HTR-8/SVneo (cell line): ENCODE measurements at regions not wholly inside any gene's neighbourhood (a gene's known extent, or its start where the extent isn't known, plus 50 kb on each side); places are given as distances from the start of the nearest gene placed in this dataset.
"Not testable (repeated sequence)": the region's sequence is repeated elsewhere in the genome, so short reads cannot be mapped to it uniquely, and the experiment has no call there.

Experiments used
- DNase-seq: peaks from one replicate; pipeline ENCODE4 v3.0.0; 2011; ENCODE audit warnings: low spot score, mixed read lengths; ENCODE audit not compliant: insufficient read length
- FAIRE-seq: peaks from 2 replicates; lab custom pipeline; 2011; peaks lifted over from hg19 to GRCh38; lab: Jason Lieb, UNC

- no peak for DNase-seq
- no peak for FAIRE-seq
These were observed 859.1 kb downstream of the DIAPH3 start for GRCh38 chr13:59304596-59304995.

GRCh38 chr13:59305896-59306295 is 857.8 kb downstream of the DIAPH3 start:
- no peak for DNase-seq
- no peak for FAIRE-seq

GRCh38 chr13:59312776-59313175 is 851.0 kb downstream of the DIAPH3 start:
- no peak for DNase-seq
- no peak for FAIRE-seq

- peak; percentile 14 for DNase-seq
- FAIRE-seq, result no peak
These were observed 845.3 kb downstream of the DIAPH3 start for GRCh38 chr13:59318320-59318930.

- DNase-seq (no peak), FAIRE-seq (no peak)
These were observed 844.5 kb downstream of the DIAPH3 start for GRCh38 chr13:59319276-59319675.

GRCh38 chr13:59320021-59320420 is 843.7 kb downstream of the DIAPH3 start:
- no peak for DNase-seq

GRCh38 chr13:59324401-59324800 is 839.3 kb downstream of the DIAPH3 start:
- not testable (repeated sequence) for DNase-seq, FAIRE-seq

More at GRCh38 chr13:59320021-59320420, 843.7 kb downstream of the DIAPH3 start:
- FAIRE-seq, result no peak

- FAIRE-seq, result no peak
- no peak for DNase-seq
These were observed 837.0 kb downstream of the DIAPH3 start for GRCh38 chr13:59326717-59327116.

- DNase-seq (no peak), FAIRE-seq (no peak)
These were observed 833.0 kb downstream of the DIAPH3 start for GRCh38 chr13:59330764-59331163.

GRCh38 chr13:59332966-59333365 is 830.8 kb downstream of the DIAPH3 start:
- no peak for FAIRE-seq
- DNase-seq, result no peak

- DNase-seq (no peak), FAIRE-seq (no peak)
These were observed 826.7 kb downstream of the DIAPH3 start for GRCh38 chr13:59337070-59337469.

- FAIRE-seq (no peak), DNase-seq (no peak)
These were observed 823.6 kb downstream of the DIAPH3 start for GRCh38 chr13:59340151-59340550.

- DNase-seq (no peak), FAIRE-seq (no peak)
These were observed 823.1 kb downstream of the DIAPH3 start for GRCh38 chr13:59340581-59340980.

GRCh38 chr13:59342400-59342799 is 821.3 kb downstream of the DIAPH3 start:
- no peak for FAIRE-seq

GRCh38 chr13:59343132-59343531 is 820.6 kb downstream of the DIAPH3 start:
- no peak for DNase-seq
- no peak for FAIRE-seq

More at GRCh38 chr13:59342400-59342799, 821.3 kb downstream of the DIAPH3 start:
- no peak for DNase-seq

GRCh38 chr13:59343993-59344822 is 819.5 kb downstream of the DIAPH3 start:
- FAIRE-seq, result no peak
- no peak for DNase-seq

- no peak for DNase-seq
- FAIRE-seq, result no peak
These were observed 818.4 kb downstream of the DIAPH3 start for GRCh38 chr13:59345311-59345710.

GRCh38 chr13:59346999-59347723 is 816.6 kb downstream of the DIAPH3 start:
- no peak for FAIRE-seq

GRCh38 chr13:59348617-59349016 is 815.1 kb downstream of the DIAPH3 start:
- FAIRE-seq (no peak), DNase-seq (no peak)

More at GRCh38 chr13:59346999-59347723, 816.6 kb downstream of the DIAPH3 start:
- no peak for DNase-seq

GRCh38 chr13:59352600-59352999 is 811.1 kb downstream of the DIAPH3 start:
- FAIRE-seq, result no peak

More at GRCh38 chr13:59352600-59352999, 811.1 kb downstream of the DIAPH3 start:
- no peak for DNase-seq
